ENCODE measurements at regions not wholly inside any gene's neighbourhood (a gene's known extent, or its start where the extent isn't known, plus 50 kb on each side); places are given as distances from the start of the nearest gene placed in this dataset.

DNA sequence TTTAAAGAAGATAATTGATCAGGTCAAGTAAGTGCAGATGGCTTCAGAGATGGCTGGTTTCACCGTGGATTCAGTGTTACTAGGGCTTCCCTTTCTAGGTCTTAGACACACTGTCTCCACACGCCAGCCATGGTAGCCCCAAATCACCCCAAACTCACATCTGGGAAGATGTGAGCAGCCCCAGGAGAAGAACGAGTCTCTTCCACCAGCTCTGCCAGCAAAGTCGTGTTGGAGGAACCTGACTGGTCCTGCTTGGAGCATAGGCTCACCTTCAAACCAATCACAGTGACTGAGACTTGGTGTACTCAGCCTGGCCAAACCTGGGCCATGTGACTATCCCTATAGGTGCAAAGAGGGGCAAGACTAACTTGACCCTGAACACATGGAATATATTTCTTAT, 296.7 kb downstream of the RPLP1 start:
- no peak overlapping the region for H2AK9ac ChIP-seq (replicated peaks; ENCODE audit: low read depth, low read length, poor library complexity)
- WGBS, 2 experiments (ENCODE audit: extremely low coverage in 2 of 2, insufficient read length in 1 of 2): no CpG with 5 or more reads among the region's 4 CpGs
- H3K36me3 ChIP-seq (ENCODE audit: control insufficient read depth, insufficient read depth, low read length): no peaks in the 10 kb centered on the region
- intact Hi-C loops (cut with micrococcal nuclease) (no loop called here), dilution Hi-C loops (cut with HindIII; ENCODE audit: low sequenced_read_pairs, unreplicated experiment) (no loop called here), in situ Hi-C loops (cut with MboI; ENCODE audit: low sequenced_read_pairs) (no loop called here)
- H3K79me1 ChIP-seq (ENCODE audit: low read depth in 1 of 2, low read length in 2 of 2): no peaks in the 10 kb centered on the region
- no peak overlapping the region for H2BK5ac ChIP-seq (ENCODE audit: low read depth, low read length, poor library complexity, severe bottlenecking)
- H3K56ac ChIP-seq (ENCODE audit: extremely low read depth, insufficient read depth, low read length): no peak overlapping the region
- H2BK120ac ChIP-seq (ENCODE audit: low read depth, low read length): no peak overlapping the region
- H3K4ac ChIP-seq (ENCODE audit: low read depth, low read length): no peak overlapping the region
- ATAC-seq (ENCODE audit: low read depth): no peak
- H3K18ac ChIP-seq (ENCODE audit: low read depth, low read length): no peak overlapping the region
- H3K9me3 ChIP-seq (ENCODE audit: control insufficient read depth, insufficient read depth, low read length): peaks cover 6% of the 10 kb centered on the region
- no peaks in the 10 kb centered on the region for H4K20me1 ChIP-seq (ENCODE audit: insufficient read depth, low read length)
- H3K27me3 ChIP-seq (ENCODE audit: control insufficient read depth, insufficient read depth, low read length): peaks cover 51% of the 10 kb centered on the region
- H3K14ac ChIP-seq (replicated peaks; ENCODE audit: low read depth, low read length): no peak overlapping the region
- no peak overlapping the region for H3K27ac ChIP-seq (ENCODE audit: insufficient read depth, low read length)
- BruUV-seq (replicated peaks): no TSS peak
- H3K4me1 ChIP-seq (ENCODE audit: control insufficient read depth, insufficient read depth, low read length): no peaks in the 10 kb centered on the region
- H2BK20ac ChIP-seq (ENCODE audit: low read depth, low read length): no peak overlapping the region
- TF ChIP-seq BHLHE40 (IDR thresholded peaks at IDR 0.05; ENCODE audit: low read depth, low read length) (no peak), NFE2L2 (IDR thresholded peaks at IDR 0.05; ENCODE audit: low read depth, low read length) (no peak), POLR2A (IDR thresholded peaks at IDR 0.05; ENCODE audit: low read depth, low read length) (no peak), CEBPB (IDR thresholded peaks at IDR 0.05; ENCODE audit: low read depth, low read length) (no peak), MAZ (IDR thresholded peaks at IDR 0.05; ENCODE audit: borderline replicate concordance, low read depth, low read length) (no peak), MAFK (IDR thresholded peaks at IDR 0.05; ENCODE audit: low read depth, low read length) (no peak), RFX5 (IDR thresholded peaks at IDR 0.05; ENCODE audit: low read depth, low read length) (no peak), CTCF (conservative IDR thresholded peaks at IDR 0.05; ENCODE audit: low read depth, low read length) (no peak), SMC3 (IDR thresholded peaks at IDR 0.05; ENCODE audit: low read depth, low read length) (no peak), RAD21 (IDR thresholded peaks at IDR 0.05; ENCODE audit: low read length) (no peak), CHD1 (IDR thresholded peaks at IDR 0.05; ENCODE audit: low read depth, low read length) (no peak), RCOR1 (IDR thresholded peaks at IDR 0.05; ENCODE audit: insufficient replicate concordance, low read length) (no peak), ELK1 (IDR thresholded peaks at IDR 0.05; ENCODE audit: borderline replicate concordance, low read depth, low read length) (no peak), FOS (IDR thresholded peaks at IDR 0.05; ENCODE audit: low read depth, low read length) (no peak)
- no peak overlapping the region for H2BK15ac ChIP-seq (ENCODE audit: low read depth, low read length)
- no peak overlapping the region for H3K9ac ChIP-seq (ENCODE audit: low read depth, low read length)
- CTCF ChIA-PET: no interaction called here
- H3K4me3 ChIP-seq (ENCODE audit: insufficient read depth, low read depth, low read length): no peak overlapping the region
- H4K5ac ChIP-seq (ENCODE audit: low read depth, low read length): no peak overlapping the region
- H3K23ac ChIP-seq (ENCODE audit: low read depth, low read length): no peak overlapping the region
- no peak overlapping the region for H4K91ac ChIP-seq (ENCODE audit: insufficient read depth, low read depth, low read length)
- H2AFZ ChIP-seq (replicated peaks; ENCODE audit: low read length, poor library complexity): no peak overlapping the region
- H3K9me1 ChIP-seq (ENCODE audit: insufficient read depth, low read length): no peaks in the 10 kb centered on the region
- DNase-seq: no peak
- H2AK5ac ChIP-seq (ENCODE audit: low read depth, low read length): no peak overlapping the region
- no peak overlapping the region for H4K8ac ChIP-seq (ENCODE audit: low read depth in 2 of 2, low read length in 2 of 2)
- POLR2A ChIA-PET (ENCODE audit: unreplicated experiment): no interaction called here
- H3K4me2 ChIP-seq (ENCODE audit: low read depth, low read length): no peak overlapping the region
